Astrocyte (in vitro differentiated cells and primary cell): ENCODE measurements at regions not wholly inside any gene's neighbourhood (a gene's known extent, or its start where the extent isn't known, plus 50 kb on each side); places are given as distances from the start of the nearest gene placed in this dataset.
A peak's percentile ranks its signal among the peaks of the same experiment; 100 is the strongest.

ENCODE experiments used
- DNase-seq: peaks from one replicate; pipeline ENCODE4 v3.0.0-alpha.2; 2010; ENCODE audit warnings: low read depth
- FAIRE-seq: peaks from 2 replicates; lab custom pipeline; 2011; peaks lifted over from hg19 to GRCh38; lab: Jason Lieb, UNC
- H2AFZ ChIP-seq: 2 replicates; pipeline ENCODE4 v1.6.0; 2012; ENCODE audit warnings: low read depth, low read length, inconsistent platforms
- H3K27ac ChIP-seq: 2 replicates; pipeline ENCODE4 v1.5.1; 2011; ENCODE audit warnings: low read depth, low read length, inconsistent platforms
- H3K27me3 ChIP-seq: 2 replicates; pipeline ENCODE4 v1.6.0; 2011; ENCODE audit warnings: low read length, inconsistent platforms; ENCODE audit not compliant: insufficient read depth
- H3K36me3 ChIP-seq: 2 replicates; pipeline ENCODE4 v1.5.1; 2011; ENCODE audit warnings: low read length, inconsistent platforms; ENCODE audit not compliant: insufficient read depth
- H3K4me1 ChIP-seq: 2 replicates; pipeline ENCODE4 v1.5.1; 2011; ENCODE audit warnings: low read length, inconsistent platforms; ENCODE audit not compliant: insufficient read depth
- H3K4me2 ChIP-seq: 2 replicates; pipeline ENCODE4 v1.6.0; 2012; ENCODE audit warnings: low read length, inconsistent platforms
- H3K4me3 ChIP-seq: 2 replicates; pipeline ENCODE4 v1.5.1; 2011; ENCODE audit warnings: low read depth, mild to moderate bottlenecking, low read length, inconsistent platforms; ENCODE audit not compliant: insufficient read depth
- H3K79me2 ChIP-seq: 2 replicates; pipeline ENCODE4 v1.6.0; 2012; ENCODE audit warnings: mild to moderate bottlenecking, low read length, inconsistent platforms; ENCODE audit not compliant: insufficient read depth
- H3K9ac ChIP-seq: 2 replicates; pipeline ENCODE4 v1.6.0; 2012; ENCODE audit warnings: mild to moderate bottlenecking, low read length, inconsistent platforms
- H3K9me3 ChIP-seq: 2 replicates; pipeline ENCODE4 v1.5.1; 2012; ENCODE audit warnings: low read depth, mild to moderate bottlenecking, low read length, inconsistent platforms; ENCODE audit not compliant: insufficient read depth
- H4K20me1 ChIP-seq: 2 replicates; pipeline ENCODE4 v1.6.0; 2012; ENCODE audit warnings: low read length, inconsistent platforms; ENCODE audit not compliant: insufficient read depth
- H3K27ac Mint-ChIP-seq: one replicate; pipeline ENCODE4 v1.8.0; 2021; ENCODE audit warnings: mild to moderate bottlenecking, mixed read lengths; ENCODE audit not compliant: unreplicated experiment
- H3K27me3 Mint-ChIP-seq: one replicate; pipeline ENCODE4 v1.8.0; 2021; ENCODE audit warnings: low read depth, mixed read lengths; ENCODE audit not compliant: unreplicated experiment
- H3K36me3 Mint-ChIP-seq: one replicate; pipeline ENCODE4 v1.8.0; 2021; ENCODE audit warnings: low read depth, mixed read lengths; ENCODE audit not compliant: unreplicated experiment
- H3K4me1 Mint-ChIP-seq: one replicate; pipeline ENCODE4 v1.8.0; 2021; ENCODE audit warnings: low read depth, mixed read lengths; ENCODE audit not compliant: unreplicated experiment
- H3K4me3 Mint-ChIP-seq: one replicate; pipeline ENCODE4 v1.8.0; 2021; ENCODE audit warnings: mild to moderate bottlenecking, moderate library complexity, mixed read lengths; ENCODE audit not compliant: unreplicated experiment
- H3K9me3 Mint-ChIP-seq: one replicate; pipeline ENCODE4 v1.8.0; 2021; ENCODE audit warnings: mild to moderate bottlenecking, mixed read lengths; ENCODE audit not compliant: unreplicated experiment
- EZH2 ChIP-seq: IDR thresholded peaks from 2 replicates; pipeline ENCODE4 v1.6.1; 2012; ENCODE audit warnings: mild to moderate bottlenecking, low read length, inconsistent platforms; ENCODE audit not compliant: insufficient read depth
- TF ChIP-seq, protein P1 (sequence below): IDR thresholded peaks from 2 replicates; pipeline ENCODE4 v1.5.1; 2011; ENCODE audit warnings: low read depth, mild to moderate bottlenecking, inconsistent platforms, low read length, moderate library complexity; ENCODE audit not compliant: insufficient read depth

DNA sequence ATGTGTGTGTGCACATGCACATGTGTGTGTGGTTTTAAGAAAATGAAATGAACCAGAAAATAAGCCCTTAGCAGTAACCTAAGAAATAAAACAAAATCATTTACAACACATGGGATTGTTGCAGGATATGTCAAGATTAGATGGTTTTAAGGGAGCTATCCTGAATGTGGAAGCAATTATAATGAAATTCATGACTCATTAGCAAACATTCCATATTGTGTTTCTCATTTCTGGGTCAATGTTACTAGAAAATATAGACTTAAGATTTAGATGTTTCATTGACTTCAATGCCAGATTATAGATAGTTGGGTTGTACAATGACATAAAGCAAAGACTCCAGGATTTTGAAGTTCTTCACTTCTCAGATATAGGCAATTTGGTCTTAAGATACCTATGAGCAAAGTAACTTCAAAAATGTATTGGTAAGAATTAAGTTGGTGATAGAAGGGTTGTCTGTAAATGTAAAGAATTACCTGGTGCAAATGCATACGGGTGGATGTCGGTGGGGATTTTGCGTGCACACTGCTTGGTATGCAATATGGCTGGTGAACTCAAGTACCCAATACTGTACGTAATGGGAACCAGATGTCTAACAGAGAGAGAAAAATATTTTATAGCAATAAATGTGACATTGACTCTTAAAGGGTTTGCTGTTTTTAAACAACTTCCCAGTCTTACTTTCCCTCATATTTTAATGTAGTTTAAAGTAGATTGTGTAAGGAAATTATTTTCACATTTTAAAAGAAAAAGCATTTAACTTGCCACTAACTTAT lies 53.9 kb upstream of the NR2F2 start:
- Histone ChIP-seq H3K9ac (no peak overlapping the region), H3K9me3 (no peaks in the 10 kb centered on the region), H2AFZ (no peak overlapping the region), H4K20me1 (no peaks in the 10 kb centered on the region), H3K4me3 (no peak overlapping the region), H3K27me3 (no peaks in the 10 kb centered on the region), H3K27ac (peak overlapping the region; percentile 85), H3K4me2 (peak overlapping the region; percentile 49), H3K4me1 (peaks cover 44% of the 10 kb centered on the region), H3K79me2 (peaks cover 23% of the 10 kb centered on the region), H3K36me3 (peaks cover 6% of the 10 kb centered on the region)
- DNase-seq: peak; percentile 75
- H3K27me3 Mint-ChIP-seq: no peaks in the 10 kb centered on the region
- H3K36me3 Mint-ChIP-seq: peaks cover 14% of the 10 kb centered on the region
- no peak overlapping the region for H3K27ac Mint-ChIP-seq
- H3K9me3 Mint-ChIP-seq: peaks cover 3% of the 10 kb centered on the region
- no peak overlapping the region for H3K4me3 Mint-ChIP-seq
- peak; percentile 55 for FAIRE-seq
- TF ChIP-seq, protein P1, sequence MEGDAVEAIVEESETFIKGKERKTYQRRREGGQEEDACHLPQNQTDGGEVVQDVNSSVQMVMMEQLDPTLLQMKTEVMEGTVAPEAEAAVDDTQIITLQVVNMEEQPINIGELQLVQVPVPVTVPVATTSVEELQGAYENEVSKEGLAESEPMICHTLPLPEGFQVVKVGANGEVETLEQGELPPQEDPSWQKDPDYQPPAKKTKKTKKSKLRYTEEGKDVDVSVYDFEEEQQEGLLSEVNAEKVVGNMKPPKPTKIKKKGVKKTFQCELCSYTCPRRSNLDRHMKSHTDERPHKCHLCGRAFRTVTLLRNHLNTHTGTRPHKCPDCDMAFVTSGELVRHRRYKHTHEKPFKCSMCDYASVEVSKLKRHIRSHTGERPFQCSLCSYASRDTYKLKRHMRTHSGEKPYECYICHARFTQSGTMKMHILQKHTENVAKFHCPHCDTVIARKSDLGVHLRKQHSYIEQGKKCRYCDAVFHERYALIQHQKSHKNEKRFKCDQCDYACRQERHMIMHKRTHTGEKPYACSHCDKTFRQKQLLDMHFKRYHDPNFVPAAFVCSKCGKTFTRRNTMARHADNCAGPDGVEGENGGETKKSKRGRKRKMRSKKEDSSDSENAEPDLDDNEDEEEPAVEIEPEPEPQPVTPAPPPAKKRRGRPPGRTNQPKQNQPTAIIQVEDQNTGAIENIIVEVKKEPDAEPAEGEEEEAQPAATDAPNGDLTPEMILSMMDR: no peak
- TF ChIP-seq EZH2: no peak
- H3K4me1 Mint-ChIP-seq: peaks cover 30% of the 10 kb centered on the region
